MCF 10A (cell line): ENCODE measurements at regions not wholly inside any gene's neighbourhood (a gene's known extent, or its start where the extent isn't known, plus 50 kb on each side); places are given as distances from the start of the nearest gene placed in this dataset.

Experiments used
- BruUV-seq: library from RNA; stranded (reverse); fragments of 400-500 nt; replicated peaks from 2 replicates; lab custom pipeline; 2021; lab: Mats Ljungman, UMichigan
- CTCF ChIA-PET: fragments of 300-600 bp; sonication (Branson Sonifier 250); formaldehyde crosslinking; extraction: SDS; loops from one replicate; lab custom pipeline; 2021; ENCODE audit warnings: antibody characterized with exemption, inconsistent platforms; lab: Yijun Ruan, JAX
- POLR2A ChIA-PET: fragments of 300-600, 350-650 bp; sonication (Branson Sonifier 250); formaldehyde crosslinking; extraction: SDS; loops from one replicate; lab custom pipeline; 2020; ENCODE audit warnings: antibody characterized with exemption, inconsistent platforms; lab: Yijun Ruan, JAX
- DNase-seq: peaks from one replicate; pipeline ENCODE4 v3.0.0-alpha.2; 2018; ENCODE audit not compliant: unreplicated experiment
- H3K27ac Mint-ChIP-seq: one replicate; pipeline ENCODE4 v1.8.0; 2022; ENCODE audit warnings: mild to moderate bottlenecking, low read depth, mixed read lengths; ENCODE audit not compliant: unreplicated experiment
- H3K27me3 Mint-ChIP-seq: one replicate; pipeline ENCODE4 v1.8.0; 2022; ENCODE audit warnings: mixed read lengths; ENCODE audit not compliant: insufficient read depth, unreplicated experiment
- H3K36me3 Mint-ChIP-seq: one replicate; pipeline ENCODE4 v1.8.0; 2022; ENCODE audit warnings: mild to moderate bottlenecking, moderate library complexity, mixed read lengths; ENCODE audit not compliant: insufficient read depth, unreplicated experiment
- H3K4me1 Mint-ChIP-seq: one replicate; pipeline ENCODE4 v1.8.0; 2022; ENCODE audit warnings: mixed read lengths; ENCODE audit not compliant: insufficient read depth, unreplicated experiment
- H3K4me3 Mint-ChIP-seq: one replicate; pipeline ENCODE4 v1.8.0; 2022; ENCODE audit warnings: mild to moderate bottlenecking, moderate library complexity, mixed read lengths; ENCODE audit not compliant: unreplicated experiment
- H3K9me3 Mint-ChIP-seq: one replicate; pipeline ENCODE4 v1.8.0; 2022; ENCODE audit warnings: mixed read lengths; ENCODE audit not compliant: unreplicated experiment
- intact Hi-C: fragments of 100-400 bp; cut with micrococcal nuclease; formaldehyde crosslinking; loops from 2 replicates; pipeline ENCODE4 v1.14.1; 2022
- TF ChIP-seq, protein P1 (sequence below): fragments of 200-600 bp; IDR thresholded peaks from one replicate; pipeline ENCODE4 v1.8.0; 2022; ENCODE audit warnings: antibody characterized with exemption, mild to moderate bottlenecking; ENCODE audit not compliant: unreplicated experiment

- no peak for DNase-seq
- intact Hi-C loops, result no loop called here
- no TSS peak for BruUV-seq
- Mint-ChIP-seq H3K27me3 (no peaks in the 10 kb centered on the region), H3K36me3 (no peaks in the 10 kb centered on the region), H3K4me3 (no peak overlapping the region), H3K4me1 (no peaks in the 10 kb centered on the region), H3K9me3 (no peaks in the 10 kb centered on the region), H3K27ac (no peak overlapping the region)
- TF ChIP-seq, protein P1, sequence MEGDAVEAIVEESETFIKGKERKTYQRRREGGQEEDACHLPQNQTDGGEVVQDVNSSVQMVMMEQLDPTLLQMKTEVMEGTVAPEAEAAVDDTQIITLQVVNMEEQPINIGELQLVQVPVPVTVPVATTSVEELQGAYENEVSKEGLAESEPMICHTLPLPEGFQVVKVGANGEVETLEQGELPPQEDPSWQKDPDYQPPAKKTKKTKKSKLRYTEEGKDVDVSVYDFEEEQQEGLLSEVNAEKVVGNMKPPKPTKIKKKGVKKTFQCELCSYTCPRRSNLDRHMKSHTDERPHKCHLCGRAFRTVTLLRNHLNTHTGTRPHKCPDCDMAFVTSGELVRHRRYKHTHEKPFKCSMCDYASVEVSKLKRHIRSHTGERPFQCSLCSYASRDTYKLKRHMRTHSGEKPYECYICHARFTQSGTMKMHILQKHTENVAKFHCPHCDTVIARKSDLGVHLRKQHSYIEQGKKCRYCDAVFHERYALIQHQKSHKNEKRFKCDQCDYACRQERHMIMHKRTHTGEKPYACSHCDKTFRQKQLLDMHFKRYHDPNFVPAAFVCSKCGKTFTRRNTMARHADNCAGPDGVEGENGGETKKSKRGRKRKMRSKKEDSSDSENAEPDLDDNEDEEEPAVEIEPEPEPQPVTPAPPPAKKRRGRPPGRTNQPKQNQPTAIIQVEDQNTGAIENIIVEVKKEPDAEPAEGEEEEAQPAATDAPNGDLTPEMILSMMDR, result no peak
- ChIA-PET CTCF (interaction anchor here (0.6 kb wide), 1 partner anchor 24 kb away, joined by 3 read pairs; no protein-coding TSS in a partner anchor), POLR2A (no interaction called here)
Measured at GRCh38 chr10:33388382-33388781, 53.9 kb upstream of the NRP1 start.

GRCh38 chr10:33387720-33388119 is 53.3 kb upstream of the NRP1 start:
- Mint-ChIP-seq H3K36me3 (no peaks in the 10 kb centered on the region), H3K4me3 (no peak overlapping the region), H3K9me3 (no peaks in the 10 kb centered on the region), H3K27ac (no peak overlapping the region), H3K27me3 (no peaks in the 10 kb centered on the region), H3K4me1 (no peaks in the 10 kb centered on the region)
- POLR2A ChIA-PET, result no interaction called here
- no peak for DNase-seq
- no TSS peak for BruUV-seq
- intact Hi-C loops, result no loop called here
- CTCF ChIA-PET, result no interaction called here
- TF ChIP-seq, protein P1, result no peak

DNA sequence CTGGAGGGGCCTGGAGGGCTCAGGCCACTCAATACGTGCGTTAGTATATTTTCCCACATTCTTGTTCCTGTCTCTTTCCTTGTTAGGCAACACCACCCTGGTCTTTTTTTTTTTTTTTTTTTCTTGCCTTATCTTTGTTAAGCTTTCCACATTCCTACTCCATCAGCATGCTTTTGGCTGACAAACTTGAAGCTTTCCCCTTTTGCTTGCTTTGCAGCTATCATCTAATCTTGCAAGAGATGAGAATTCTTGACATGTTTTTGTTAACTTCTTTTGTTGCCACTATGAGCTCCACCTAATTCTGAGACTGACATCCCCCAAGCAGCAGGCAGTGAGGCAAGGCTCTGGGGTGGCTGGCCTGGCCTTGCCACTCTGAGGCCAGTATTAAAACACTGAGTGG is 52.5 kb upstream of the NRP1 start:
- no peaks in the 10 kb centered on the region for H3K9me3 Mint-ChIP-seq
- ChIA-PET POLR2A (no interaction called here), CTCF (no interaction called here)
- H3K4me1 Mint-ChIP-seq, result no peaks in the 10 kb centered on the region
- H3K36me3 Mint-ChIP-seq, result no peaks in the 10 kb centered on the region
- no peak for DNase-seq
- no peak overlapping the region for H3K4me3 Mint-ChIP-seq
- no peaks in the 10 kb centered on the region for H3K27me3 Mint-ChIP-seq
- intact Hi-C loops, result no loop called here
- TF ChIP-seq, protein P1, result no peak
- H3K27ac Mint-ChIP-seq, result no peak overlapping the region
- BruUV-seq, result no TSS peak

- Mint-ChIP-seq H3K9me3 (no peaks in the 10 kb centered on the region), H3K4me1 (no peaks in the 10 kb centered on the region), H3K27ac (no peak overlapping the region), H3K36me3 (no peaks in the 10 kb centered on the region), H3K27me3 (no peaks in the 10 kb centered on the region), H3K4me3 (no peak overlapping the region)
- ChIA-PET CTCF (no interaction called here), POLR2A (no interaction called here)
- DNase-seq, result no peak
- intact Hi-C loops, result no loop called here
- TF ChIP-seq, protein P1, result no peak
- BruUV-seq, result no TSS peak
Measured at GRCh38 chr10:33385686-33386085, 51.2 kb upstream of the NRP1 start.
